Dendritic cell treated with granulocyte-macrophage colony-stimulating factor and Interleukin-4, amounts not matched to agents 40 ng/mL and 50 ng/mL, for 4 days (primary cell): ENCODE measurements at regions not wholly inside any gene's neighbourhood (a gene's known extent, or its start where the extent isn't known, plus 50 kb on each side); places are given as distances from the start of the nearest gene placed in this dataset.

Experiments used
- H3K27ac Mint-ChIP-seq: one replicate; pipeline ENCODE4 v1.8.0; 2022; ENCODE audit warnings: mild to moderate bottlenecking, mixed read lengths
- H3K27me3 Mint-ChIP-seq: one replicate; pipeline ENCODE4 v1.8.0; 2022; ENCODE audit warnings: mild to moderate bottlenecking, mixed read lengths
- H3K36me3 Mint-ChIP-seq: one replicate; pipeline ENCODE4 v1.8.0; 2022; ENCODE audit warnings: low read depth, mixed read lengths
- H3K4me1 Mint-ChIP-seq: one replicate; pipeline ENCODE4 v1.8.0; 2022; ENCODE audit warnings: low read depth, mixed read lengths
- H3K4me3 Mint-ChIP-seq: one replicate; pipeline ENCODE4 v1.8.0; 2022; ENCODE audit warnings: mild to moderate bottlenecking, moderate library complexity, mixed read lengths
- H3K9me3 Mint-ChIP-seq: one replicate; pipeline ENCODE4 v1.8.0; 2022; ENCODE audit warnings: mixed read lengths
- intact Hi-C: fragments of 100-400 bp; cut with micrococcal nuclease; formaldehyde crosslinking; loops from one replicate; pipeline ENCODE4 v1.15.0; 2022

DNA sequence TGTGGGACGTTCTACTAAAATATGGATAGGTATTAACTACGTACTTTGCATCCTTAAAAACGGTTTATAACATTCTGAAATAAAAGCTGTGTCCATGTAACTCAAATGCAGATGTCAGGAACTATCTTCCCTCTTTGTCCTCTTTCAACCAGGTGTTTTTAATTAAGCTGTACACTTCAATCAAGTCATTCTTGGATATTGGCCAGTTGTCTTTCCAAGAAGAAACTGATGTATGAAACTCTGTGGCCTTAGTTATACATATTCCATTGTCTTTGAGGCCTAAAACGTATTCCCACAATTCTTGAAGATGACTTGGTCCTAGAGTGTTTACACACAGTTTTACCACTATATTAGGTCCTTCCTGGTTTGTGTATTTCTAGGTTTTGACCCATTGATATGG, 249.0 kb upstream of the CNTN5 start:
- H3K27ac Mint-ChIP-seq = no peak overlapping the region
- H3K4me1 Mint-ChIP-seq = no peaks in the 10 kb centered on the region
- H3K36me3 Mint-ChIP-seq = no peaks in the 10 kb centered on the region
- no peaks in the 10 kb centered on the region for H3K27me3 Mint-ChIP-seq
- H3K4me3 Mint-ChIP-seq = no peak overlapping the region
- H3K9me3 Mint-ChIP-seq = peaks cover 22% of the 10 kb centered on the region
- intact Hi-C loops = no loop called here

DNA sequence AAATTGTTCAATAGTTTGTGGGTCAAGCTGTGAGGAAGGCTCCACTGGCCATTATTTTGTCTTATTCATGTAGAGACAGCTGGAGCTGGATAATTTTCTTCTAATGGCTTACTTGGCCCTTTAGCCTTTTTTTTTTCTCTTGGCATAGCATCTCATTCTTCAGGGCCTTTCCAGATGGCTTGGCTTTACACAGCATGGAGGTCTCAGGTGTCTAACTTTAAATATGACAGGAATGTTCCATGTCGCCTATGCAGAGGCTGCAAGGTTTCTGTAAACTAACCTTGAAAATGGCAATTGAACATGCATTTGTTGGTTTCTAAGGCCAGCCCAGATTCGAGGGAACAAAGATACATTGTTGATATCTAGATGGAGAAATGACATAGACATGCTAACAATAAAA, 247.9 kb upstream of the CNTN5 start:
- Mint-ChIP-seq H3K9me3 (peaks cover 22% of the 10 kb centered on the region), H3K4me3 (no peak overlapping the region), H3K27ac (no peak overlapping the region), H3K27me3 (no peaks in the 10 kb centered on the region), H3K4me1 (no peaks in the 10 kb centered on the region), H3K36me3 (no peaks in the 10 kb centered on the region)
- intact Hi-C loops = no loop called here

DNA sequence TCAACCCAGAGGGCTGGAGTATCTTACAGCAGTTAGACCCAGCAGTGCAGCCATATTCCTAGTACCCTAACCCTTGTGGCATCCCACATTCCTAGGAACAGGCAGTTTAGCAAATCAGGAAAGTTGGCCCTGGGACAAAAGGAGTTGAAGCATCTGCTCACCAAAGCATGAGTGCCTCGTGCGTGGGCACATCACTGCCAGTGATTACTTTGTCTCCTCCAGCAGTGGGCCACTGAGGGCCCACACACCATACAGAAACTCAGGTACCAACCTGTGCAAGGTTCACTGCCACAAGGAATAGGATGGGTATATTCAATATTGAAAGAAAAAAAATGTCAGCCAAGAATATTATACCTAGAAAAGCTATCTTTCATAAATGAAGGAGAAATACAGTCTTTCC, 227.5 kb upstream of the CNTN5 start:
- Mint-ChIP-seq H3K27ac (no peak overlapping the region), H3K36me3 (no peaks in the 10 kb centered on the region), H3K4me3 (no peak overlapping the region), H3K27me3 (no peaks in the 10 kb centered on the region), H3K4me1 (no peaks in the 10 kb centered on the region), H3K9me3 (peaks cover 28% of the 10 kb centered on the region)
- intact Hi-C loops = no loop called here

- Mint-ChIP-seq H3K36me3 (no peaks in the 10 kb centered on the region), H3K4me3 (no peak overlapping the region), H3K9me3 (peaks cover 29% of the 10 kb centered on the region), H3K27me3 (no peaks in the 10 kb centered on the region), H3K27ac (no peak overlapping the region), H3K4me1 (no peaks in the 10 kb centered on the region)
- intact Hi-C loops = no loop called here
Measured at GRCh38 chr11:98798333-98798732, 222.4 kb upstream of the CNTN5 start.

DNA sequence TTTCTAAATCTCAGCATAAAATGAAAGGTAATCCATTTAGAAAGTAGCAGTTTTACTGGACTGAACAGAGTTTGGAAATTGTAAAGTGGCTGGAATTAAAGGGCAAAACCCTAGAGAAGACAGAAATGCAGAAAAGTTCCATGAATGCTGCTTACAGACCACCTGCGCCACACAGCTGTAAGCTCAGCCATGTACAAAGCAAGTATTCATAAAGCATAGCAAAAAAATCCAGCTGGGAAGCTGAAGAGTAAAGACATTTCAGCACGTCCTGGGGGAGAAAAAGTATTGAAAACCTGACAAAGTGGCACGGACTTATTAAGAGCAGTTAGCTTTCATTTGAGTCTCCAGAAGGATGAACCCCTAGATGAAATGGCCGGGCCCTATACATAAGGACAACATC, 220.1 kb upstream of the CNTN5 start:
- Mint-ChIP-seq H3K36me3 (no peaks in the 10 kb centered on the region), H3K9me3 (peaks cover 15% of the 10 kb centered on the region), H3K4me3 (no peak overlapping the region), H3K27ac (no peak overlapping the region), H3K27me3 (no peaks in the 10 kb centered on the region), H3K4me1 (no peaks in the 10 kb centered on the region)
- intact Hi-C loops = no loop called here

- Mint-ChIP-seq H3K27me3 (no peaks in the 10 kb centered on the region), H3K4me1 (no peaks in the 10 kb centered on the region), H3K27ac (no peak overlapping the region), H3K4me3 (no peak overlapping the region), H3K36me3 (no peaks in the 10 kb centered on the region), H3K9me3 (peaks cover 32% of the 10 kb centered on the region)
- intact Hi-C loops = no loop called here
Measured at GRCh38 chr11:98828986-98829708, 191.6 kb upstream of the CNTN5 start.

DNA sequence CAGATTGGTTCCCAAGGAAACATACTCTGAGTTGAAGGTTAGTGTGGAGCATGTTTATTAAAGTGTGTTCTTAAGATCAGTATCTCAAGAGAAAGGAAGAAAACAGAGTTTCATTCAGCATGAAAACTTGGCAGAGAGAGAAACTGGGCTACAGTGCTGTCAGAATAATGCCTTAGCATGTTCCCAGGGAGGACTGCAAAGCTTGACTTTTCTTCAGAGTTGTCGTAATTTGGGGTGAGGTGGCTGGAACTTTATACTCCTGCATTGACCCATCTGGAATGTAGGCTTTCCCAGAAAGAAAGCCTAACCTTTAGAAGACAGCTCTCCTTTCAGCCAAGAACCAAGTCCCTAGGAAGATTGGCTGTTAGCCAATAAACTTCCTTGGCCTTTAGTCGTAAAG, 190.8 kb upstream of the CNTN5 start:
- H3K9me3 Mint-ChIP-seq = peaks cover 40% of the 10 kb centered on the region

GRCh38 chr11:98834776-98835175, 186.0 kb upstream of the CNTN5 start:
- intact Hi-C loops = no loop called here
- Mint-ChIP-seq H3K4me3 (no peak overlapping the region), H3K4me1 (no peaks in the 10 kb centered on the region), H3K27me3 (no peaks in the 10 kb centered on the region), H3K36me3 (no peaks in the 10 kb centered on the region), H3K27ac (no peak overlapping the region), H3K9me3 (peaks cover 14% of the 10 kb centered on the region)

More for the DNA sequence above, 190.8 kb upstream of the CNTN5 start:
- Mint-ChIP-seq H3K4me1 (no peaks in the 10 kb centered on the region), H3K27ac (no peak overlapping the region), H3K27me3 (no peaks in the 10 kb centered on the region), H3K36me3 (no peaks in the 10 kb centered on the region), H3K4me3 (no peak overlapping the region)
- intact Hi-C loops = no loop called here

- intact Hi-C loops = no loop called here
- H3K4me1 Mint-ChIP-seq = no peaks in the 10 kb centered on the region
- no peaks in the 10 kb centered on the region for H3K36me3 Mint-ChIP-seq
- no peak overlapping the region for H3K4me3 Mint-ChIP-seq
- H3K27me3 Mint-ChIP-seq = no peaks in the 10 kb centered on the region
- peaks cover 11% of the 10 kb centered on the region for H3K9me3 Mint-ChIP-seq
- H3K27ac Mint-ChIP-seq = no peak overlapping the region
Measured at GRCh38 chr11:98835335-98835734, 185.4 kb upstream of the CNTN5 start.

- Mint-ChIP-seq H3K9me3 (peaks cover 14% of the 10 kb centered on the region), H3K4me1 (no peaks in the 10 kb centered on the region), H3K27ac (no peak overlapping the region), H3K36me3 (no peaks in the 10 kb centered on the region), H3K4me3 (no peak overlapping the region), H3K27me3 (no peaks in the 10 kb centered on the region)
- intact Hi-C loops = no loop called here
Measured at GRCh38 chr11:98836156-98836555, 184.6 kb upstream of the CNTN5 start.

- no peak overlapping the region for H3K4me3 Mint-ChIP-seq
- H3K9me3 Mint-ChIP-seq = peaks cover 45% of the 10 kb centered on the region
- no peaks in the 10 kb centered on the region for H3K4me1 Mint-ChIP-seq
- H3K36me3 Mint-ChIP-seq = no peaks in the 10 kb centered on the region
- intact Hi-C loops = no loop called here
- H3K27ac Mint-ChIP-seq = no peak overlapping the region
- no peaks in the 10 kb centered on the region for H3K27me3 Mint-ChIP-seq
Measured at GRCh38 chr11:98842187-98842586, 178.6 kb upstream of the CNTN5 start.

- Mint-ChIP-seq H3K4me3 (no peak overlapping the region), H3K4me1 (no peaks in the 10 kb centered on the region), H3K27ac (no peak overlapping the region), H3K9me3 (peaks cover 31% of the 10 kb centered on the region), H3K27me3 (no peaks in the 10 kb centered on the region), H3K36me3 (no peaks in the 10 kb centered on the region)
- intact Hi-C loops = no loop called here
Measured at GRCh38 chr11:98862169-98862568, 158.6 kb upstream of the CNTN5 start.

- H3K27me3 Mint-ChIP-seq = no peaks in the 10 kb centered on the region
- no peaks in the 10 kb centered on the region for H3K4me1 Mint-ChIP-seq
- H3K9me3 Mint-ChIP-seq = peaks cover 17% of the 10 kb centered on the region
- intact Hi-C loops = no loop called here
- H3K27ac Mint-ChIP-seq = no peak overlapping the region
- H3K4me3 Mint-ChIP-seq = no peak overlapping the region
- H3K36me3 Mint-ChIP-seq = no peaks in the 10 kb centered on the region
Measured at GRCh38 chr11:98871690-98872089, 149.1 kb upstream of the CNTN5 start.

GRCh38 chr11:98874050-98874449, 146.7 kb upstream of the CNTN5 start:
- Mint-ChIP-seq H3K27me3 (no peaks in the 10 kb centered on the region), H3K4me3 (no peak overlapping the region), H3K36me3 (no peaks in the 10 kb centered on the region), H3K9me3 (peaks cover 36% of the 10 kb centered on the region), H3K4me1 (no peaks in the 10 kb centered on the region), H3K27ac (no peak overlapping the region)
- intact Hi-C loops = no loop called here

- no peaks in the 10 kb centered on the region for H3K27me3 Mint-ChIP-seq
- H3K9me3 Mint-ChIP-seq = peaks cover 43% of the 10 kb centered on the region
- no peaks in the 10 kb centered on the region for H3K4me1 Mint-ChIP-seq
- no peak overlapping the region for H3K4me3 Mint-ChIP-seq
- intact Hi-C loops = no loop called here
- H3K36me3 Mint-ChIP-seq = no peaks in the 10 kb centered on the region
- H3K27ac Mint-ChIP-seq = no peak overlapping the region
Measured at GRCh38 chr11:98895936-98896335, 124.8 kb upstream of the CNTN5 start.
